HG03439 (cell line): ENCODE measurements at regions not wholly inside any gene's neighbourhood (a gene's known extent, or its start where the extent isn't known, plus 50 kb on each side); places are given as distances from the start of the nearest gene placed in this dataset.

Source experiments
- ATAC-seq: cut with Tn5 transposase; IDR thresholded peaks from one replicate; pipeline ENCODE4 v1.9.1; 2021; ENCODE audit warnings: mild to moderate bottlenecking, moderate library complexity; ENCODE audit not compliant: unreplicated experiment

DNA sequence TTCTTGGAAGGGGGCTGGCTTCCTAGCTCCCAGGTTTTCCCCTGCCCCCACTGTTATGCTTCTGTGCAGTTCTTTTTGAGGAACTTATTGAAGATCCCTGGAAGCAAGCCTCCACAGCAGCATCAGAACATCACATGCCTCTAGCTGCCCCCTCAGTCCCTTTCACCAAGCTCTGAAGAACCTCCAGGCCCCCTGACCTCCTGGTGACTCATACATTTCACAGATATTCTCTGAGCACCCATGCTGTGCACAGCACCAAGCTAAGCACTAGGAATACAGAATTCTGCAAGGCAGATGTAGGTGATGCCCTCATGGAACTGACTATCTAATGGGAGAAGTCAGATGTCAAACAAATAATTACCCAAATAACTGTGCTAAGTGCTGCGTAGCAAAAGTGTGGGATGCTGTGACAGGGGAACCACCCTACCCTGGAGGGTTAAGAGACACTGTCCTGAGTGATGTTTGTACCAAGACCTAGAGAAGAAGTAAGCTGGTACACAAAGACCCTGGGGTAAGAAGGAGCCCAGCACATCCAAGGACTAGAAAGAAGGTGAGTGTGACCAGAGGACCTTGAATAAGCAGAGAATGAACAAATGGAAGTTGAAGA, 213.7 kb upstream of the NR4A3 start:
- ATAC-seq: no peak

- ATAC-seq: no peak
Measured at GRCh38 chr9:99614341-99614740, 207.3 kb upstream of the NR4A3 start.

- ATAC-seq: no peak
Measured at GRCh38 chr9:99621040-99621439, 200.6 kb upstream of the NR4A3 start.

- no peak for ATAC-seq
Measured at GRCh38 chr9:99622679-99623078, 199.0 kb upstream of the NR4A3 start.

GRCh38 chr9:99623780-99624364, 197.8 kb upstream of the NR4A3 start:
- no peak for ATAC-seq

DNA sequence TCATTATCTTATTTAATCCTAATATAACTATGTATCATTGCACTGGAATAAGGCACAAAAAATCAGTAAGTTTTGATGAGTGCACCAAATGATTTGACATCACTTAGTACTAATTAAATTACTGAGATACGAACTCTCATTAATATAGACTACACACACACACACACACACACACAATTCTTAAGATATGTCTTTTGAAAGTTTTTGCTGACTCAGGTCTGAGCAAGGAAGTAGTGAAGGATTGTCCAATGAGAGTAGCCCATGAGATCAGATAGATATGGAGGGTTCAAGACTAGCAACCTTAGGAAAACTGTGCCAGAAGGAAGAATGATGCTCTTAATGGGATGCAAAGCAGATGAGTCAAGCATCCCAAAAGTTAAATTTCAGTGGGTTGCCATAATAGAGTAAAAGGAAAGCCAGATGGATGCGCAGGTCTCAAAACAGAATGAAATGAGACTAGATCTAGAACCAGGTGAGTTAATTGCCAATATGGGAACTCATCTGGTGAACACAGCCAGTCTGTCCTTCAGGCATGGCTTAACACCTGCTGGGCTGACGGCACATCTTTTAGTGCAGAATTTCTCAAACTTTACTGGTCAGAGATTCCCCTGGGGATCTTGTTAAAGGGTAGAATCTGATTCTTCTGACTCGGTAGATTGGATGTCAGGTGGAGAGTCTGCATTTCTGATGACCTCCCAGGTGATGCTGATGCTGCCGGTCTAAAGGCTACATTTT, 197.0 kb upstream of the NR4A3 start:
- no peak for ATAC-seq

DNA sequence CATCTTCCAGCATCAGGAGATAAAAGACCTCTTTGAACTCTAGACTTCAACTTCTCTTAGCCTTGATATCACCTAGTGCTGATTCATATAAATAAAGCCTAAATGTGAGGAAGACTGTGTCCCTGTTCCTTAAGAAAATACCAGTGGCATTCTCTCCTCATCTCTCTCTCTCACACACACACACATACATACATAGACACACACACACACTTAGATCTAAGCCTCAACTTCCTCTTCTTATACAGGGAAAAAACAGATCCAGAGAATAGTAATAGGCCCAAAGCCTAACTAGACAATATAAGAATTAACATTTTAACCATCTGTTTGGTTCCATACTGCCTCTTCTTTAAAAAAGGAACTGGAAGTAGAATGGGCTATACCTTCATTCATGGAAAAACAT, 195.3 kb upstream of the NR4A3 start:
- no peak for ATAC-seq

- ATAC-seq: no peak
Measured at GRCh38 chr9:99628285-99628684, 193.4 kb upstream of the NR4A3 start.

DNA sequence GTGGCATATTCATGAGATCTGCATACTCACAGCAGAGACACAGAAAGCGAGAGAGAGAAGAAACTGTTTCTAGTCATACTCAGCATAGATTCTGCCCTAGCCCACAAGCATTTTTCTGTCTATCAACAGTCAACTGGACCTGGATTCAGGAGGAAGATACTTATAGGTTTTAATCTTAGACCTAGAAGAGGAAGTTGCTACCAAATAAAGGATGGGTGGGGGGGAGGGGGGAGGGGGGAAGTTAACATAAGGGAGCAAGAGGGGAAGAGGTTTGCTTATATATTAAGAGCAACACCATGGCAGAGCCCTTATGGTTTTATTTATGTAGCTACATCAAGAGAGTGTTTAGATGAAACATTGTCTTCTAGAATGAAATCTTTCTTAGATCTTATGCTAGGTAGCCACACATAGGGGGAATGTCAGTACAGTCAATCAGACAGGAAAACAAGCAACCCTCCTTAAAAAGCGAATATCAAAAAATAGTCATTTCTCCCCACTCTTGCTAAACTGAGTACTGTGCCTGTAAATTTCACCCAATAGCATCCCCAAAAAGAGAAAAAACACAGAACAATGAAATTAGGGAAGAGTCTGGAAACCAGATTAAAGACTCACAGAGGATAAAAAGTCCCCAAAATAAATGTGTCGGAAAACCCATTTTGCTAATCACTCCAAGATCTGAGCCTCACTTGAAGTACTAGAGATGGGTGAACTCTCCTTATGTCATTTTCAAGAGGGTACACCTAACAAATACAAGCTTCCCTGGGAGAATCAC, 192.7 kb upstream of the NR4A3 start:
- no peak for ATAC-seq

DNA sequence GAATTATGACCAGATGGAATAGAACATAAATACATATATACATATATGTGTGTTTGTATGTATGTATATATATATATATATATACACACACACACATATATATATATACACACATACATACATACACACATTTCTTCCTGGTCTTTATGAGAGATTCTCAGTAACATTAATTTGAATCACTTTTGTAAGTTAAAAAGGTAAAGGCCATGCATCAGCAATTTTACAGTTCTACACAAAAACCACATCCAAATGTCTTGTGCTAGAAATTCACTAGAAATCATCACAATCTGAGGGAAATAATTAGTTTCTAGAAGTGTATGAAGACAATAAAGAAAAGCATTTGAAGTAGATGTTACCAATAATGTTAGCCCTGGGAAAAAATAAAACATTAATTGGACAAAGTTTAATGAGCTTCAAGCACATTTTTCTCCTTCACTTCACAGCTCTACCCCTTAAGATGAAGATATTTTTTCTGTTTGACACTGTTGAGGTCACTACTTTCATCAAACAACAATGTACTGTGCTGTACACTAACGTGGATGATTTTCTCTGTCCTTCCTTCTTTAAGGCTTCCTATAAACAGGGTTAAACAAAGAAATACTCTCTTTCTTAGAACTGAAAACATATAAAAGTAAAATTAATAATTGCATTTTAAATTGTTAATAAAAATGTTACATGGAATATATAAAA, 189.2 kb upstream of the NR4A3 start:
- no peak for ATAC-seq

DNA sequence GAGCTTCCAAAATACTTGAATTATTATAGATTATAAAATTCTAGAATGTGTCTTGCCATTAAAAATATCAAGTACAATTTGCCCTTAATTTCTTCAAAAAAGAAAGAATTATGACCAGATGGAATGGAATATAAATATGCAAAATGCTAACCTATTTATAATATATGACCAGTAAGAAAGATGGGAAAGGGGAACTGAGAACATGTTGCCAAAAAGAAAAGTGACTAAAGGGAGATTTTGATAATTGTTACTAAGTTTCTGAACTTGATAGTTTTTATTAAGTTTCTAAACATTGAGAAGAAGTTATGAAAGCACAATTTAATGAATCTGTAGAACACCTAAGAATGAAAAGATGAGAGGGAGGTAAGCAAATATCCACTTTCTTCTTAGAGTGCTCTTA, 188.4 kb upstream of the NR4A3 start:
- ATAC-seq: no peak

- ATAC-seq: no peak
Measured at GRCh38 chr9:99634186-99634585, 187.5 kb upstream of the NR4A3 start.

DNA sequence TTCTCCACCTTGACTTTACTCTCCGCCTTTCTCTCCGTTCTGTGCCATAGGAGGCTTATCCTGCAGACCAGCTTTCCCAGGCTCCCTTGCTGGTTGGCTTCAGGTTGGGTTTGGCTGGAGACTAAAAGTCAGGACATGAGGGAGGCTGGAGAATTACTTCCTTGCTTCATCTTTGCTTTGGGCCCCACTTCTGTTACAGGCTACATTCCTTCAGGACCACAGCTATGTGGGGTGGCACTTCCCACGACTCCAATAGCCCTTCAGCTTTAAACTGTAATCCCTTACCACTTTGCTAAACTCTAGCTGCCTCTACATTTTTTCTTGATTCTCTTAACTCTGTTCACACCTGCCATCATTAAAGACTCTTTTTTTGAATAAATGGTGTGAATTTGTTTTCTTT, 186.7 kb upstream of the NR4A3 start:
- no peak for ATAC-seq

GRCh38 chr9:99637641-99638040, 184.0 kb upstream of the NR4A3 start:
- no peak for ATAC-seq

DNA sequence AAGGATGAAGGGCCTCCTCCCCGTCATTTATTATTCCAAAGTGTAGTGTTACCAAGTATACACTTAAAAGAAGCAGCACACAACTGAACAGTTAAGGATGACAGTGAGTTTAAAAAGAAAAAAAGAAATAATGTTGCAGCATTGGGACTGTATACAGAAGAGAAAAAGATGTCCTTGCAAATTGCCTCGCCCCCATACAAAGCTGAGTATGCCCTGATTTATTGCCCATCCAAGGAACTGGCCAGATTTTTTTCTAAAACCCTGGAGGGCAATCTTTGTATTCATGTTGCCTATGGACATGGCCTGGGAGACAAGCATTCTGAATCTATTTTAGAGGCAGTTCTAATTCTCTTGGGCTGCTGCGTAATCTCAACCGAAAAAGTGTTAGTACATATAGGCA, 182.7 kb upstream of the NR4A3 start:
- no peak for ATAC-seq

- no peak for ATAC-seq
Measured at GRCh38 chr9:99647604-99648003, 174.1 kb upstream of the NR4A3 start.

GRCh38 chr9:99650187-99650874, 171.4 kb upstream of the NR4A3 start:
- ATAC-seq: no peak

DNA sequence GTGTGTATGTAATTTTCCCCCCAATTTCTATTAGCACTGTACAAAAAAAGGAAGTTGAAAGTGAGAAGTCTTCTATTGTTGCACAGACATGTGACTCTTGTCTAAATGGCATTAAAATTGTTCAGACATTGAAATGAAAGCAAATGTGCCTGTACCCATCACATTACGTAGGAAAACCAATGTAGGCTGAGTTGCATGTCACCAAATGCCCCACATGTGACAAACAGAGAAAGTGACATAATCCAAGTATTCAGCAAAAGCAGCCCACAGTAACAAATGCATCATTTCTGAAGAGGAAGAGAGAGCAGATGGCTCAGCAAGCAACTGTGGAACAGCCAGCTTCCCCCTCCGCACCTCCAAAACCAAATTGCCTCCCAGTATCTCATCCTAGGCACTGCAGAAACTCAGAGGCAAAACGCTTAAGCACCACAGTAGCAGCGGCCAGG, 161.5 kb upstream of the NR4A3 start:
- ATAC-seq: peak; percentile 87

GRCh38 chr9:99663297-99663696, 158.4 kb upstream of the NR4A3 start:
- ATAC-seq: no peak

GRCh38 chr9:99663856-99664255, 157.8 kb upstream of the NR4A3 start:
- ATAC-seq: no peak
